Epithelial cell of proximal tubule (primary cell): ENCODE measurements at regions not wholly inside any gene's neighbourhood (a gene's known extent, or its start where the extent isn't known, plus 50 kb on each side); places are given as distances from the start of the nearest gene placed in this dataset.

Experiments used
- DNase-seq: peaks from one replicate; pipeline ENCODE4 v3.0.0-alpha.2; 2011; ENCODE audit warnings: low read depth
- H3K4me3 ChIP-seq: 2 replicates; pipeline ENCODE4 v1.5.1; 2011; ENCODE audit warnings: low read depth, mild to moderate bottlenecking, low read length
- CTCF ChIP-seq: conservative IDR thresholded peaks from 2 replicates; pipeline ENCODE4 v1.5.1; 2012; ENCODE audit warnings: low read depth, mild to moderate bottlenecking, low read length

DNA sequence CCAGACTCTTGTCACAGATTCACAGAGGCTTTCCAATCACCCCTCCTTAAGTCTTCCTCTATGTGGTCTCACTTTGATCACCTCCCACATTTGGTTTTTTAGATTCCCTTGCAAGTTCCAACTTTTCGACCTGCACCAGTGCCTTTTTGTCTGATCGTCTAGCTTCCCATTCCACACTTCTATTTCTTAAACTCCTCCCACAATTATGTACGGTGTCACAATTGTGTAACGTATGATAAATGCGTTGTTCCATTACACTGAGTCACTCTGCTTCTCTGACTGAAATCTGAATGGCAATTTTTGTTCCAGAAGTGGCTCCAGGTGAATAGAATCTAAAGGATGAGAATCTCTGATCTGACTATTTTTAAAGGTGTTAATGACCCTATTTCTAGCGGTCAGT lies 320.1 kb downstream of the LMX1A start:
- TF ChIP-seq CTCF, result no peak
- no peak overlapping the region for H3K4me3 ChIP-seq
- no peak for DNase-seq

DNA sequence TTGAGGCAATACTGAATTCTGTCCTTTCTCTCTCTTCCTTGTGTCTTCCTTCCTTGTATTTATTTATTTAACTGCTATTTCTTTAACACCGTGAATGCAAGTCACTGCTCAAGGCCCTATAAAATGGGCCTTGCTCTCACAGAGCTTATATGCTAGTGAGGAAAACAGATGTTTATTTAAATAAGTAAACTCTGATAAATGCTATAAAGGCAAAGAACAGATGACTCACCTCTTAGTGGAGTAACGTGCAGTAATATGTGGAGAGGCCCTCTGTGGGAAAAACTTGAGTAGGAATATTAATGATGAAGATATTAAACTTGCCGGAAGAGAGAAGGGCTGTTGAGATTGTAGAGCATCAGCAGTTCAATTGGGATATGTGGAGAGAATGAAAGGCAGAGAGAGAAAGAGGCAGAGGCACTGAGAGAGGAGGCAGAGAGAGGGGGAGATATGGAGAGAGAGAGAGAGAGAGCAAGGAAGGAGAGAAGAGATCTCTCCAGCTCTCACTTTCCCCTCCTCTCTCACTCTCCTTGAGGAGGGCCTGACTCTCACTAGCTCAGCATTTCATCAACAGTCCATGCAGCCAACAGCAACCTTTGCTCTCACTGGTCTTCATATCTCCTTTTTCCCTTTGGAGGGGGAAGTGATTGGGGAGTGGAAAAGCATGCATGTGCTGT lies 322.2 kb downstream of the LMX1A start:
- no peak overlapping the region for H3K4me3 ChIP-seq
- no peak for TF ChIP-seq CTCF
- DNase-seq, result no peak

- no peak for DNase-seq
- H3K4me3 ChIP-seq, result no peak overlapping the region
- TF ChIP-seq CTCF, result no peak
Observed at GRCh38 chr1:165031001-165031400, 325.5 kb downstream of the LMX1A start.

DNA sequence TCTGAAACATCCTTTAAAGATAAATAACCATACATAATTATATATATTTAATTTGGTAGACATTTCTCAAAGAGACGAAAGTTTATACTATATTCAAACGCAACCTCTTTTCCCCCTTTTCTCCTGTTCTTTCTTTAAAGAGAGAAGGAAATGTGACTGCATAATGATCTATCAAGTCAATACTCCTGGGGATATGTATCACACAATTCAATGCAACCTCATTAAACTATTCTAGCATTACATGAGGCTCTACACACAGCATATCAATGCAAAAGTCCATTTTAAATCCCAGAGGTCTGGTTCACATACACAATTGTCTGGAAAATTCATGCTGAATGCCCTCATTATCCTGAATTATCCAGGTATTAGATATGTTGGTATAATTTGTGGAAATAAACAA lies 330.7 kb downstream of the LMX1A start:
- no peak overlapping the region for H3K4me3 ChIP-seq
- no peak for TF ChIP-seq CTCF
- no peak for DNase-seq

DNA sequence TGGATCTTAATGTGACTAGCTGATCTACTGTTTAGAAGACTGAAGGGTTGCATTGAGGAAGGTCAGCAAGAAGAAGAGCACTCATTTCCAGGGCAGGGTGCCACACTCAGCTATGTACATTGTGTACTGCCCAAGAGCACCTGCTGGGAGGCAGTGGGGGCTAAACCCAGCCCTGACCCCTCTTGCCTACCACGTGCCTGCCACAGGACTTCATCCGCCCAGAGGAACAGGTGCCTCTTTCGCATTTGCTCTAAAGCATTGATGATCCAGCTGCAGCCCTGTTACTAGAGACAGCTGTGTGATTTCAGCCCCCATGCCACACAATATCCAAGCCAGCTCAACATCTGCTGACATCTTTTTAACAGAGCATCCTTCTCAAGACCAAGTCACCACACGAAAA lies 341.8 kb downstream of the LMX1A start:
- no peak for TF ChIP-seq CTCF
- no peak overlapping the region for H3K4me3 ChIP-seq
- no peak for DNase-seq

DNA sequence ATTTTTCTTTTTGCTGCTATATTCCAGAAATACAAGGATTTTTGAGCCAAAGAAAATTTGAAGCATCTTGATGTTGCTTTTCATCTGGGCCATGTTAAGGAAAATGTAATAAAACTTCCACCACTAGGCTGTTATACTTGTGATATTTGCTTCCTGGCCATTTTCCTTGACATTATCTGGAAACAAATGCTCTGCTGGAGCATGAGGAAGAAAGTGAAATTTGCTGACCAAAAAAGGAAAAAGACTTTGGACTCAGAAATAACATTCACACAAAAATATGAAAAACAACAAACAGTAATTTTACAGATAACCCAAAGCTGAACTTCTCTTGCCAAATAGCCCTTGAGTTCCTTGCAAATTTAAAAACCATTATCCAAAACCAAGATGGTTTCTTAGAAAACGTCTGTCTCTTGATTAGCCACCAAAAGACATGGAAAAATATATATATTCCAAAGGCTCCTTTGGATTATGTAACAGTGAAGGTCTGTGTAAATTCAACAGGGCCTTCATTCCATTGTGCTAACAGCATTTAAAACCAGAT lies 344.5 kb downstream of the LMX1A start:
- no peak for DNase-seq
- no peak overlapping the region for H3K4me3 ChIP-seq
- no peak for TF ChIP-seq CTCF

GRCh38 chr1:165011186-165011585 lies 345.3 kb downstream of the LMX1A start:
- DNase-seq, result no peak
- no peak for TF ChIP-seq CTCF
- no peak overlapping the region for H3K4me3 ChIP-seq
